COLO829 (cell line): ENCODE measurements at regions not wholly inside any gene's neighbourhood (a gene's known extent, or its start where the extent isn't known, plus 50 kb on each side); places are given as distances from the start of the nearest gene placed in this dataset.
"Not testable (repeated sequence)": the region's sequence is repeated elsewhere in the genome, so short reads cannot be mapped to it uniquely, and the experiment has no call there.

Experiments used
- DNase-seq: peaks from one replicate; pipeline ENCODE4 v3.0.0; 2012; ENCODE audit warnings: low spot score

GRCh38 chr7:101708223-101708622 is 79.1 kb upstream of the MYL10 start:
- no peak for DNase-seq

GRCh38 chr7:101712652-101713051 is 83.6 kb upstream of the MYL10 start:
- DNase-seq: no peak

- no peak for DNase-seq
These were observed 85.0 kb upstream of the MYL10 start for GRCh38 chr7:101714097-101714496.

- DNase-seq: no peak
These were observed 88.7 kb upstream of the MYL10 start for GRCh38 chr7:101717628-101718357.

- DNase-seq: no peak
These were observed 89.4 kb upstream of the MYL10 start for GRCh38 chr7:101718363-101719122.

- DNase-seq: no peak
These were observed 90.0 kb upstream of the MYL10 start for GRCh38 chr7:101719123-101719470.

GRCh38 chr7:101720324-101720723 is 91.2 kb upstream of the MYL10 start:
- no peak for DNase-seq

GRCh38 chr7:101722247-101722646 is 93.2 kb upstream of the MYL10 start:
- DNase-seq: no peak

GRCh38 chr7:101723835-101724234 is 93.6 kb upstream of the CUX1 start:
- DNase-seq: no peak

GRCh38 chr7:101724957-101725356 is 92.5 kb upstream of the CUX1 start:
- no peak for DNase-seq

- DNase-seq: no peak
These were observed 91.5 kb upstream of the CUX1 start for GRCh38 chr7:101725921-101726320.

GRCh38 chr7:101727184-101727583 is 90.2 kb upstream of the CUX1 start:
- DNase-seq: no peak

GRCh38 chr7:101728128-101728527 is 89.3 kb upstream of the CUX1 start:
- DNase-seq: no peak

- DNase-seq: not testable (repeated sequence)
These were observed 88.6 kb upstream of the CUX1 start for GRCh38 chr7:101728873-101729240.

- DNase-seq: no peak
These were observed 88.1 kb upstream of the CUX1 start for GRCh38 chr7:101729241-101729883.

GRCh38 chr7:101731502-101732084 is 85.8 kb upstream of the CUX1 start:
- DNase-seq: no peak

GRCh38 chr7:101733713-101734475 is 83.5 kb upstream of the CUX1 start:
- no peak for DNase-seq

GRCh38 chr7:101736084-101736483 is 81.3 kb upstream of the CUX1 start:
- no peak for DNase-seq

GRCh38 chr7:101739775-101740398 is 77.5 kb upstream of the CUX1 start:
- DNase-seq: no peak

- DNase-seq: no peak
These were observed 76.3 kb upstream of the CUX1 start for GRCh38 chr7:101740981-101741725.
